ENCODE measurements at regions not wholly inside any gene's neighbourhood (a gene's known extent, or its start where the extent isn't known, plus 50 kb on each side); places are given as distances from the start of the nearest gene placed in this dataset.

- no peak overlapping the region for H3K27ac Mint-ChIP-seq
These were observed 775.1 kb downstream of the BRD1 start for GRCh38 chr22:49052560-49052959.

GRCh38 chr22:49052023-49052538 is 775.6 kb downstream of the BRD1 start:
- Mint-ChIP-seq H3K4me3 (peak overlapping the region; percentile 87), H3K36me3 (no peaks in the 10 kb centered on the region), H3K27ac (no peak overlapping the region), H3K27me3 (no peaks in the 10 kb centered on the region), H3K4me1 (peaks cover 3% of the 10 kb centered on the region), H3K9me3 (no peaks in the 10 kb centered on the region)
- DNase-seq (ENCODE audit: low spot score in 2 of 2) = peak; percentile 23 to 44
- ATAC-seq (ENCODE audit: low read depth) = peak; percentile 95

More at GRCh38 chr22:49052560-49052959, 775.1 kb downstream of the BRD1 start:
- Mint-ChIP-seq H3K36me3 (no peaks in the 10 kb centered on the region), H3K4me1 (peaks cover 3% of the 10 kb centered on the region), H3K27me3 (no peaks in the 10 kb centered on the region), H3K9me3 (no peaks in the 10 kb centered on the region), H3K4me3 (peak overlapping the region; percentile 87)
- DNase-seq (ENCODE audit: low spot score in 2 of 2) = no peak
- no peak for ATAC-seq (ENCODE audit: low read depth)

DNA sequence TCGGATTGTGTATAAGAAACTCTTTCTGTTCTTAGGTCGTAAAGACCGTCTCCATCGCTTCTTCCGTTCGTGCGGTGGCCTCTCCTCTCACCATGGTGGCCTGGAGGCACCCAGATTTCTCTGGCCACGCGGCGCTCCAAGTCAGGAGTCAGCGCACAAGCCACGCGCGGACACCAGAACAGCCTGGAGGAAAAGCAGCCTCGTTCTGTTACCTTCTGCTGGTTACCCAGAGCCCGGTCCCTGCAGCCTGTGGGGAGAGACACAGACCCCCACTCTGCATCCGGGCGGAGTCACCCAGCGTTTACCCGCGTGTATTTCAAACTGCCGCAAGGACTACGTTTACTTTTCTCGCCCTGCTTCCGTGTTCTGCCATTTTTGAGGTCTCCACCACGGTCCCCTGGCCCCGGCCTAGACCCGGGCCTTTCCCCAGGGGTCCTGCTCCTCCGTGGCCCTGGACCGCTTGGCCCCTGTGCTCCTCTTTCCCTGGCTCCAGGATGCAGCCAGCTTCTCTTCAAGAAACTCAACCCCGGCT is 776.1 kb downstream of the BRD1 start:
- no peak overlapping the region for H3K27ac Mint-ChIP-seq
- peak overlapping the region; percentile 87 for H3K4me3 Mint-ChIP-seq
- H3K4me1 Mint-ChIP-seq = peaks cover 3% of the 10 kb centered on the region
- H3K9me3 Mint-ChIP-seq = no peaks in the 10 kb centered on the region
- no peaks in the 10 kb centered on the region for H3K27me3 Mint-ChIP-seq
- H3K36me3 Mint-ChIP-seq = no peaks in the 10 kb centered on the region
- ATAC-seq (ENCODE audit: low read depth) (no peak), DNase-seq (ENCODE audit: low spot score in 2 of 2) (no peak)

DNA sequence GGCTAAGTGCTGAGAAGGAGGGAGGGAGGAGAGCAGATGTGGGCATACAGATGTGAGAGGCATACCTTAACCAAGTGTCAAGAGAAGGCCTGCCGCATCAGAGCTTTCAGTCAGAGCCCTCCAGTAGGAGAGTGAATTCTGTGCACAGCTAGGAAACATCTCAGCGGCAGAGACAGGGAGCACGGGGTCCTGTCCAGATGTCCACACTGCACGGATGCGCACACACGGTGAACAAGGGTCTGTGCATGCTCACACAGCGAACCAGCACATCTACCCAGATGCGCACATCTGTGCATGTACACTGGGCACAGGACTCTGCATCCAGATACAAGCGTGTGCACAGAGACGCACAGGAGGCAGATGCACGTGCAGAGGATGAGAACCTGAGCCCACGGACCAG is 778.0 kb downstream of the BRD1 start:
- Mint-ChIP-seq H3K4me3 (no peak overlapping the region), H3K27ac (no peak overlapping the region)
- no peak for ATAC-seq (ENCODE audit: low read depth)

GRCh38 chr22:49048591-49048990 is 779.1 kb downstream of the BRD1 start:
- ATAC-seq (ENCODE audit: low read depth) = no peak
- peaks cover 3% of the 10 kb centered on the region for H3K4me1 Mint-ChIP-seq
- peaks cover 2% of the 10 kb centered on the region for H3K36me3 Mint-ChIP-seq
- no peaks in the 10 kb centered on the region for H3K27me3 Mint-ChIP-seq
- no peaks in the 10 kb centered on the region for H3K9me3 Mint-ChIP-seq
- DNase-seq (ENCODE audit: low spot score in 2 of 2) = no peak
- H3K4me3 Mint-ChIP-seq = no peak overlapping the region
- H3K27ac Mint-ChIP-seq = no peak overlapping the region

More for the DNA sequence above, 778.0 kb downstream of the BRD1 start:
- DNase-seq (ENCODE audit: low spot score in 2 of 2) = no peak
- Mint-ChIP-seq H3K9me3 (no peaks in the 10 kb centered on the region), H3K36me3 (peaks cover 2% of the 10 kb centered on the region), H3K4me1 (peaks cover 3% of the 10 kb centered on the region), H3K27me3 (no peaks in the 10 kb centered on the region)

- ATAC-seq (ENCODE audit: low read depth) = no peak
- Mint-ChIP-seq H3K9me3 (peaks cover 2% of the 10 kb centered on the region), H3K36me3 (peaks cover 2% of the 10 kb centered on the region), H3K4me1 (peaks cover 3% of the 10 kb centered on the region), H3K4me3 (no peak overlapping the region), H3K27ac (no peak overlapping the region), H3K27me3 (no peaks in the 10 kb centered on the region)
- no peak for DNase-seq (ENCODE audit: low spot score in 2 of 2)
These were observed 780.2 kb downstream of the BRD1 start for GRCh38 chr22:49047447-49047846.

DNA sequence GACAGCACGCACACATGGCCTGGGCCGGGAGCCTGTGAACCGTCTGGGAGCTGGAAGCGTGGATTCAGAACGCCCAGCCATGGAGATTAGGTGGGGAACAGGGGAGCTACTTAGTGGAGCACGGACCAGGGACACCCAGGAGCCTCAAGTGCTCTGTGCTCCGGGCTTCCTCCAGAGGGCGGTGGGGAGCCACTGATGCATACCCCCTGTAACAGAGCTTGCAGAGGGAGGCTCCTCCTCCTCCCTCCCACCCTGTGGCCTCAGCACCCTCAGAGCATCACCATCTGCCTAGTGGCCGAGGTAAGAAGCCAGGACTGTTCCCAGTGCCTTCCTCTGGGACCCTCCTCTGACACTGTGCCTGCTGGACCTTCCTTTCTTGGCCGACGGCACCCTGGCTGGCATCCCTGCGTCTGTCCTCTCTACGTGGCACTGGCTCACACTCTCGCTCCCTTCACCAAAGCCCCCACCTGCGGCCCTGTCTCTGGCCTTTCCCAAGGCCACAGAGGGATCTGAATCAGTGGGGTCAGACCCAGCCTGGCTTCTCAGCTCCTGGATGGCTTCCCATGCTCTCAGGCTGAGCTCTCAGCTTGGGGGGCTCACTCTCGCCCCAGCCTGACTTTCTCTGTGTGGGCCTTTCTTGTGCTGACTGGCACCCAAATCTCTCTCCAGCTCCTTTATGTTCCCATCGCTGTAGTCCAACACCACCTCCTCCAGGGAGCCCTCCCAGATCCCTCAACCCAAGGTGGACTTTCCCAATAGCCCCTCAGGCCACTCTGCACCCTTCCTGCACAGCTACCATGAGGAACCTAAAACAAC is 780.9 kb downstream of the BRD1 start:
- DNase-seq (ENCODE audit: low spot score in 2 of 2) = no peak
- Mint-ChIP-seq H3K4me3 (no peak overlapping the region), H3K27ac (no peak overlapping the region), H3K4me1 (no peaks in the 10 kb centered on the region), H3K36me3 (peaks cover 2% of the 10 kb centered on the region), H3K27me3 (no peaks in the 10 kb centered on the region), H3K9me3 (peaks cover 2% of the 10 kb centered on the region)
- no peak for ATAC-seq (ENCODE audit: low read depth)

GRCh38 chr22:49046000-49046545 is 781.6 kb downstream of the BRD1 start:
- Mint-ChIP-seq H3K9me3 (peaks cover 2% of the 10 kb centered on the region), H3K4me3 (no peak overlapping the region), H3K4me1 (no peaks in the 10 kb centered on the region), H3K36me3 (peaks cover 2% of the 10 kb centered on the region), H3K27me3 (no peaks in the 10 kb centered on the region), H3K27ac (no peak overlapping the region)
- DNase-seq (ENCODE audit: low spot score in 2 of 2) (no peak), ATAC-seq (ENCODE audit: low read depth) (no peak)

DNA sequence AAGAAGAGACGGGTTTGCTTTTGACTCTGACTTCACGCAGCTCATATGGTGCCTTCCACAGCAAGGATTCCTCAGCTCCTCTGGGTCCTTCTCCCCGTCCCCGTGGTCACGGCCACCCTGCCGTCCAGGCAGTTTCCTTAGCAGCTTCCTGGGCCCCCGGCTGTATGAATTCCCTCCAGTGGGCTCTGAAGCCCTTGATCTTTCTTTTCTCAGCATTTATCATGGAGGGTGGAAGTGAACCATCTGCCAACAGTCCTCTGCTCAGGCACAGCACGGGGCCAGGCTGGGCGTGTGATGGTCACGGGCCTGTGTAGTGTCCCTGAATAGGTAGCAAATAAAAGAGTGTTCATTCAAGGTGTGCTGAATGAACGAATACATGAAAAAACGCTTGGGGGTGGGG is 782.4 kb downstream of the BRD1 start:
- Mint-ChIP-seq H3K27me3 (no peaks in the 10 kb centered on the region), H3K4me1 (no peaks in the 10 kb centered on the region), H3K9me3 (peaks cover 2% of the 10 kb centered on the region), H3K27ac (no peak overlapping the region), H3K36me3 (peaks cover 2% of the 10 kb centered on the region), H3K4me3 (no peak overlapping the region)
- ATAC-seq (ENCODE audit: low read depth) (no peak), DNase-seq (ENCODE audit: low spot score in 2 of 2) (no peak)

DNA sequence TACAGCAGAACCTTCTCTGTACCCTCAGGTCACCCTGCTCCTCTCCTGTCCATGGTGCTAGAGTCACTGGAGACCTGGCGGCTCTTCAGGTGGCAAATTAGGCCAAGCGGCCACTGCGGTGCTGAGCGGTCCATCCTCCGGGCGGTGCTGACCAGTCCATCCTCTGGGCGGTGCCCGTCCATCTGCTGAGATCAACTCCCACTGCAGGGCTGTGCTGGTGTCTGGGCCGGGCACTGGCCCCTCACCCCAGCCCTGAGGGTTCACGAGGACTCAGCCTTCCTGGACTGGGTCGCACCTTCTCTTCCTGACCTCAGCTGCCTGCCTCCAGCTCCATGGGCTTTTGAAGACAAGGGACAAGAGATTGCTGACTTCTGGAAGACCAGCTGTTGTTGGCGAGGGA is 782.9 kb downstream of the BRD1 start:
- H3K4me1 Mint-ChIP-seq = no peaks in the 10 kb centered on the region
- no peak overlapping the region for H3K27ac Mint-ChIP-seq
- H3K27me3 Mint-ChIP-seq = no peaks in the 10 kb centered on the region
- H3K9me3 Mint-ChIP-seq = peaks cover 2% of the 10 kb centered on the region
- no peak for DNase-seq (ENCODE audit: low spot score in 2 of 2)
- no peak for ATAC-seq (ENCODE audit: low read depth)
- H3K4me3 Mint-ChIP-seq = no peak overlapping the region
- H3K36me3 Mint-ChIP-seq = peaks cover 2% of the 10 kb centered on the region

DNA sequence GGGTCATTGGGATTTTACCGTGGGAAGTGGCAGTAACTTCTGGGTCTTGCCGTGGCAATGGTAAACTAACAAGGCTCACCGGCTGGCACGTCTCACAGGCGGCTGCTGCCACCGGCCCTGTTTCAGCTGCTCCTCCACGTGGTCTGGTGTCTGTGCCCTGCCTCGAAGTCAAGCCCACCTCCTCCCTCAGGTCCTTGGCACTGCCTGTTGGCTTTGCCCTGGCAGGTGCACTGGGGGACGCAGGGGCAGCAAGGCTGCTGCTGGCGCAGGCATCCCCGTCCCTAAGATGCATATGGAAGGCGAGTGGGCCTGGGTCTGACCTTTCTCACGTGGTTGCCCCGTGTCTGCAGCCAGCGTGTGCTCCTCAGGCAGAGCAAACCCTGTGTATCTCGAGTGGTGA is 783.6 kb downstream of the BRD1 start:
- Mint-ChIP-seq H3K9me3 (peaks cover 2% of the 10 kb centered on the region), H3K4me1 (no peaks in the 10 kb centered on the region), H3K4me3 (no peak overlapping the region), H3K27me3 (no peaks in the 10 kb centered on the region), H3K36me3 (peaks cover 2% of the 10 kb centered on the region), H3K27ac (no peak overlapping the region)
- ATAC-seq (ENCODE audit: low read depth) (no peak), DNase-seq (ENCODE audit: low spot score in 2 of 2) (no peak)

- peaks cover 2% of the 10 kb centered on the region for H3K36me3 Mint-ChIP-seq
- ATAC-seq (ENCODE audit: low read depth) = no peak
- no peaks in the 10 kb centered on the region for H3K4me1 Mint-ChIP-seq
- no peak overlapping the region for H3K27ac Mint-ChIP-seq
- no peak overlapping the region for H3K4me3 Mint-ChIP-seq
- peaks cover 2% of the 10 kb centered on the region for H3K9me3 Mint-ChIP-seq
- no peak for DNase-seq (ENCODE audit: low spot score in 2 of 2)
- no peaks in the 10 kb centered on the region for H3K27me3 Mint-ChIP-seq
These were observed 784.5 kb downstream of the BRD1 start for GRCh38 chr22:49042877-49043859.

GRCh38 chr22:49042066-49042465 is 785.6 kb downstream of the BRD1 start:
- H3K4me3 Mint-ChIP-seq = no peak overlapping the region
- ATAC-seq (ENCODE audit: low read depth) (no peak), DNase-seq (ENCODE audit: low spot score in 2 of 2) (no peak)
- H3K27ac Mint-ChIP-seq = no peak overlapping the region
- peaks cover 2% of the 10 kb centered on the region for H3K36me3 Mint-ChIP-seq
- peaks cover 2% of the 10 kb centered on the region for H3K9me3 Mint-ChIP-seq
- H3K27me3 Mint-ChIP-seq = no peaks in the 10 kb centered on the region
- H3K4me1 Mint-ChIP-seq = no peaks in the 10 kb centered on the region
